ENCODE measurements at regions not wholly inside any gene's neighbourhood (a gene's known extent, or its start where the extent isn't known, plus 50 kb on each side); places are given as distances from the start of the nearest gene placed in this dataset.

DNA sequence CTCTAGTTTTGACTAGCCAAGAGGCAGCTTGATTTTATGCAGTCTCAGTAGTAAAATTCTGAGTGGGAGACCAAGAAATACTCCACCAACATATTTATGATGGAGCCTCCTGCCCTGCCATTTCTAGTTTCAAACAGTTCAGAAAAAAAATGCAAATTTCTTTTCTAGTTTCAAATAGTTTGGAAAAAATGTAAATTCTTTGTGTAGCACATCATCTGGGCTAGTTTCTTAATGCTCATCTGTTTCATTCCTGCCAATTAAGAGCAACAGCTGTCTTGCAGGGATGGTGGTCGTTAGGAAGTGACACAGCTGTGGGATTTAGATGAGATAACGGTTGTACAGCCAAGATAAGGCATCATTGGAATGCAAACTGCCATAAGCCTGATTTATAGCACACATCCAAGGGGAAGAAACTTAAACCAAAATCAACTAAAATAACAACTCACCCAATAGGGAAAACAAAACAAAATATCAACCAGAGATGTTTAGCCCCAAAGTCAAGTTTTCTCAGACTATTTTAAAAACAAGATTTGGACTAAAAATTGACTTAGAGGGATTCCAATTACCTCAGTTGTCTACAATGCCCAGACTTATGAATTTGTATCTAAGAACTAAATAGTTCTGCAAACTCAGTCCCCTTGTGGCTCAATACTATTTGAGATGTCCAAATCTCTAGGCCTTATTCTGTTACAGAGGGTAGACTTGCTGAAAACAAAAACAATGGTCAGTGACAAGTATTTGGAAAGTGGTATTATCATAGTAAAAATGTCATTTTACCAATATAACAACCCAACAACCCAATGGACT, 291.3 kb upstream of the ATP2B1 start:
- TF ChIP-seq, protein P1, sequence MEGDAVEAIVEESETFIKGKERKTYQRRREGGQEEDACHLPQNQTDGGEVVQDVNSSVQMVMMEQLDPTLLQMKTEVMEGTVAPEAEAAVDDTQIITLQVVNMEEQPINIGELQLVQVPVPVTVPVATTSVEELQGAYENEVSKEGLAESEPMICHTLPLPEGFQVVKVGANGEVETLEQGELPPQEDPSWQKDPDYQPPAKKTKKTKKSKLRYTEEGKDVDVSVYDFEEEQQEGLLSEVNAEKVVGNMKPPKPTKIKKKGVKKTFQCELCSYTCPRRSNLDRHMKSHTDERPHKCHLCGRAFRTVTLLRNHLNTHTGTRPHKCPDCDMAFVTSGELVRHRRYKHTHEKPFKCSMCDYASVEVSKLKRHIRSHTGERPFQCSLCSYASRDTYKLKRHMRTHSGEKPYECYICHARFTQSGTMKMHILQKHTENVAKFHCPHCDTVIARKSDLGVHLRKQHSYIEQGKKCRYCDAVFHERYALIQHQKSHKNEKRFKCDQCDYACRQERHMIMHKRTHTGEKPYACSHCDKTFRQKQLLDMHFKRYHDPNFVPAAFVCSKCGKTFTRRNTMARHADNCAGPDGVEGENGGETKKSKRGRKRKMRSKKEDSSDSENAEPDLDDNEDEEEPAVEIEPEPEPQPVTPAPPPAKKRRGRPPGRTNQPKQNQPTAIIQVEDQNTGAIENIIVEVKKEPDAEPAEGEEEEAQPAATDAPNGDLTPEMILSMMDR (IDR thresholded peaks at IDR 0.05; ENCODE audit: control extremely low read depth, extremely low read depth, low read depth, missing control alignments), result no peak
- DNase-seq (ENCODE audit: extremely low spot score), result no peak
- ChIA-PET POLR2A (interaction anchor here (0.8 kb wide), 1 partner anchor 8 kb away, joined by 3 read pairs; no protein-coding TSS in a partner anchor), CTCF (interaction anchor here (1.0 to 4.0 kb wide), 7 partner anchors 8 to 362 kb away, joined by 3 to 24 read pairs (median 4); no protein-coding TSS in a partner anchor)

GRCh38 chr12:89995870-89996269, 287.2 kb upstream of the ATP2B1 start:
- POLR2A ChIA-PET, result no interaction called here
- TF ChIP-seq, protein P1 (IDR thresholded peaks at IDR 0.05; ENCODE audit: control extremely low read depth, extremely low read depth, low read depth, missing control alignments), result no peak
- CTCF ChIA-PET, result interaction anchor here (1.1 to 4.1 kb wide), 3 partner anchors 9 to 15 kb away, joined by 4 to 16 read pairs (median 5); no protein-coding TSS in a partner anchor
- DNase-seq (ENCODE audit: extremely low spot score), result no peak

DNA sequence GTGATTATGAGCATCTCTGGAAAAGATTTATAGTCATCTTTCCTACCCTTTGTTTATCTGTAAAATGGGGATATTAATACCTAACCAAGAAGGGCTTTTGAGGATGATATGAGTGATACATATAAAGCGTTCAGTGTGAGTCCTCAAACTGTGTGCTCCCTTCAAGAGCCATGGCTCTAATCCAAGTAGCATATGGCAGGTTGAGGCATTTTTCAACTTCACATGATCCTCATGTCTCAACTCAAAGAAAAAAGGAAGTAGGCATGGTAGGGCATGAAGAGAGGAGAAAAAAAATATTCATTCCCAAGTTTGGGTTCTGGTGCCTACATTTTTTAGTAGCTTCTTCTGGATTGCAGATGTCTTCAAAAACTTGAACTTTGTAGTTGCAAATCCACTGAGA, 286.3 kb upstream of the ATP2B1 start:
- ChIA-PET CTCF (interaction anchor here (1.0 to 4.1 kb wide), 3 partner anchors 8 to 13 kb away, joined by 3 to 16 read pairs (median 4); no protein-coding TSS in a partner anchor), POLR2A (no interaction called here)
- DNase-seq (ENCODE audit: extremely low spot score), result no peak
- TF ChIP-seq, protein P1 (IDR thresholded peaks at IDR 0.05; ENCODE audit: control extremely low read depth, extremely low read depth, low read depth, missing control alignments), result no peak

DNA sequence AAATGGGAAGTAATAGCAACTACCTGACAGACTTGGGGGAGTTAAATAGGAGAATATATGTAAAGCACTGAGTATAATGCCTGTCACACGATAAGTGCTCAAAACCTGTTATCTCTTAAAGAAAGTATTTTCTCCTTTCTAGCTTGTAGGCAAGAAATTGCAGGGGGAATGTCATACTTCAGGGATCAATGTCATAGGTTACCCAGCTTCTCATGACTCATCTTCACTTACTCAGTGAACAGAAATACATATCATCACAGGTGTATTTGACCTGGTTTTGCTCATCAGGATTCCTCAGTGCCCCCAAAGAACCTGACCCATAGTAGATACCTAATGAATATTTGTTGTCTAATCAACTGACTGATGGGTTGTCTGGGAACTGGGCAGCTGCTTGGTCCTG, 285.0 kb upstream of the ATP2B1 start:
- POLR2A ChIA-PET, result no interaction called here
- TF ChIP-seq, protein P1 (IDR thresholded peaks at IDR 0.05; ENCODE audit: control extremely low read depth, extremely low read depth, low read depth, missing control alignments), result no peak
- CTCF ChIA-PET, result interaction anchor here (1.0 kb wide), 1 partner anchor 16 kb away, joined by 3 read pairs; no protein-coding TSS in a partner anchor
- DNase-seq (ENCODE audit: extremely low spot score), result no peak

DNA sequence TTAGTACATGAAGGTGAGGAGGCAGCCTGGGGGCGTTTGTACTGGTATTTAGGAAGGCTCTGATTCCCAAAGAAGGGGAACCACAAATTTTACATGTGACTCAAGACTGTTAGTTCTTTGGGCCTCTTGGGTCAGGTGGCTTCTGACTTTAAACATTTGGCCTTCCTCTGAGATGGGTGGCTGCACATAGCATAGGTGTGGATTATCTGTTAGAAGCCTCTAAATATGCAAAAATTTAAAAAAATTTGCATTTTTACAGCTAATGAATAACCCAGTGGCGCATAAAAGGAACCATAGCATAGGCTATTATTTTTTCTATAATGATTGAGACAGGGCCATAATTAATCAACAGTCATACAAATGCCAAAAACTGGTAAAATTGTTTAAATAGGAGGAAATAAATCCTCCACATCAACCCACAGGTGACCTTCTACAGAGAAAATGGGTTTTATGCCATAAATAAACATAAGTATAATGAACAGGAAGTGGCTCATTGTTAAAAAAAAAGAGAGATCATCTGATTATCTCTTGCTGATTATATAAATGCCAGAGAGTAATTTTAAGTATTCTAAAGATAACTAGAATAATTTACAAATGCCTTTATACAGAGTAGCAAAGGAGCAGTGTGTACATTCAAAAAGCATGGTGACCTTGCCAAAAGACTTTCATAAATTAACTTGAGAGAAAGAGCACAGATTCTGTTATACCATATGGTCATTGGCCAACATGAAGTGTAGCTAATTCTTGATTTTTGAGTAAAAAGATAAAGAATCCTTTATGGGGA, 284.2 kb upstream of the ATP2B1 start:
- ChIA-PET POLR2A (no interaction called here), CTCF (interaction anchor here (1.0 to 1.6 kb wide), 3 partner anchors 12 to 19 kb away, joined by 3 to 5 read pairs (median 4); no protein-coding TSS in a partner anchor)
- no peak for DNase-seq (ENCODE audit: extremely low spot score)
- TF ChIP-seq, protein P1 (IDR thresholded peaks at IDR 0.05; ENCODE audit: control extremely low read depth, extremely low read depth, low read depth, missing control alignments), result no peak

Measured in GM10248 (cell line).